ENCODE measurements at regions not wholly inside any gene's neighbourhood (a gene's known extent, or its start where the extent isn't known, plus 50 kb on each side); places are given as distances from the start of the nearest gene placed in this dataset.

DNA sequence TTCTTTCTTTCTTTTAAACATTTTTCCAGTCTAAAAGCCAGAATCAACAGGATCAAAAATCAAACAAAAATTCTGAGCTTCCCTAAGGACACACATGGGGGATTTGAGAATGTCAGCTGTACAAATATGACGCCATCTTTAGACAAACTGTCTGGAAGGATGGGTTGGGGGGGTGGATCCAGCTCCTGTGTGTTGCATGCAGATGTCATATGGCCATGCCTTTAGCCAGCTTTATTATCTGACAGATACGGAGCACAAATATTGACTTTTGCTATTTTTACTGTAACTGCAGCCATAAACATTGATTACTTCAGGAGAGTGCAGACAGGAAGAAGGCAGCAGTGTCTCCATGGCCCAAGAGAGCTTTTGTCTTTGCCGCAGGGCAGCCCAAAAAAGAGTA lies 279.4 kb upstream of the ELAC2 start:
- H3K9ac ChIP-seq: no peak overlapping the region
- WGBS, 2 experiments (ENCODE audit: low coverage in 1 of 2, low lambda C conversion rate in 2 of 2, missing lambda C conversion rate in 2 of 2): 64 to 72% methylated on average over 3 of the region's 3 CpGs
- no peaks in the 10 kb centered on the region for H3K4me1 ChIP-seq (ENCODE audit: insufficient read depth)
- DNase-seq: no peak
- no peaks in the 10 kb centered on the region for H4K20me1 ChIP-seq (ENCODE audit: insufficient read depth)
- H3K27ac ChIP-seq: no peak overlapping the region
- H3K79me2 ChIP-seq (ENCODE audit: insufficient read depth): no peaks in the 10 kb centered on the region
- H3K4me3 ChIP-seq: no peak overlapping the region
- no peaks in the 10 kb centered on the region for H3K9me3 ChIP-seq (ENCODE audit: low read depth)
- no peaks in the 10 kb centered on the region for H3K27me3 ChIP-seq (replicated peaks; ENCODE audit: insufficient read depth)
- H3K36me3 ChIP-seq (ENCODE audit: low read depth): no peaks in the 10 kb centered on the region
- H3K9me2 ChIP-seq (ENCODE audit: insufficient read depth): no peaks in the 10 kb centered on the region
- no peak overlapping the region for H2AFZ ChIP-seq
- no peaks in the 10 kb centered on the region for H3F3A ChIP-seq (ENCODE audit: insufficient read depth)
- H3K4me2 ChIP-seq (ENCODE audit: unreplicated experiment): no peak overlapping the region
- in situ Hi-C loops (cut with MboI): no loop called here
- TF ChIP-seq EZH2 (IDR thresholded peaks at IDR 0.05; ENCODE audit: insufficient read depth, poor library complexity, severe bottlenecking): no peak

GRCh38 chr17:13293421-13293820 lies 275.6 kb upstream of the ELAC2 start:
- Histone ChIP-seq H4K20me1 (ENCODE audit: insufficient read depth) (no peaks in the 10 kb centered on the region), H3K4me2 (ENCODE audit: unreplicated experiment) (no peak overlapping the region), H3K4me1 (ENCODE audit: insufficient read depth) (no peaks in the 10 kb centered on the region), H3K9me2 (ENCODE audit: insufficient read depth) (no peaks in the 10 kb centered on the region), H2AFZ (no peak overlapping the region), H3F3A (ENCODE audit: insufficient read depth) (no peaks in the 10 kb centered on the region), H3K4me3 (no peak overlapping the region), H3K9ac (no peak overlapping the region), H3K9me3 (ENCODE audit: low read depth) (no peaks in the 10 kb centered on the region), H3K79me2 (ENCODE audit: insufficient read depth) (no peaks in the 10 kb centered on the region), H3K27ac (no peak overlapping the region), H3K27me3 (replicated peaks; ENCODE audit: insufficient read depth) (no peaks in the 10 kb centered on the region), H3K36me3 (ENCODE audit: low read depth) (no peaks in the 10 kb centered on the region)
- TF ChIP-seq EZH2 (IDR thresholded peaks at IDR 0.05; ENCODE audit: insufficient read depth, poor library complexity, severe bottlenecking): no peak
- no peak for TF ChIP-seq EZH2phosphoT487 (IDR thresholded peaks at IDR 0.05; ENCODE audit: insufficient read depth, low read depth)
- in situ Hi-C loops (cut with MboI): no loop called here
- no peak for DNase-seq

DNA sequence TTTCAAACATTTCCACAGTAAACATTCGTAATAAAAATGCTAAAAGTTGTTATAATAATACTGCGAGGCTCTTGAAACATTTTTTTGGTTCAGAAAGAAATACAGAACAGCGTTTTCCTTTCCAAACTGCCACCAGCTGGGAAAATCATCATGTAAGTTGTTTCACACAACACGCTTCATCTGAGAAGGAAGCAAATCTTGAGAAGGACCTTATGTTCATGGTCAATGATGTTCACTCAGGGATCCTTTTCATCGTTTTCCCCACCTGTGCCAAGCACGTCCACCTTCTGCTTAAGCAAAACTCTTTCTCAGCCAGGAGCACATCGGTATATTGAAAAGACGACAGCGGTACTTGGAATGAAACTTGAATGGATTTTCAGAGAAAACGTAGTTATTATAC lies 274.5 kb upstream of the ELAC2 start:
- no peaks in the 10 kb centered on the region for H3K9me3 ChIP-seq (ENCODE audit: low read depth)
- no peak overlapping the region for H3K9ac ChIP-seq
- WGBS, 2 experiments (ENCODE audit: low coverage in 1 of 2, low lambda C conversion rate in 2 of 2, missing lambda C conversion rate in 2 of 2): 77 to 80% methylated on average over 10 of the region's 10 CpGs
- no peak for DNase-seq
- H3K4me1 ChIP-seq (ENCODE audit: insufficient read depth): no peaks in the 10 kb centered on the region
- no peaks in the 10 kb centered on the region for H4K20me1 ChIP-seq (ENCODE audit: insufficient read depth)
- H3K4me3 ChIP-seq: no peak overlapping the region
- TF ChIP-seq EZH2phosphoT487 (IDR thresholded peaks at IDR 0.05; ENCODE audit: insufficient read depth, low read depth) (no peak), EZH2 (IDR thresholded peaks at IDR 0.05; ENCODE audit: insufficient read depth, poor library complexity, severe bottlenecking) (no peak)
- no peak overlapping the region for H3K27ac ChIP-seq
- no peaks in the 10 kb centered on the region for H3K79me2 ChIP-seq (ENCODE audit: insufficient read depth)
- H3K4me2 ChIP-seq (ENCODE audit: unreplicated experiment): no peak overlapping the region
- no peaks in the 10 kb centered on the region for H3K36me3 ChIP-seq (ENCODE audit: low read depth)
- H3F3A ChIP-seq (ENCODE audit: insufficient read depth): no peaks in the 10 kb centered on the region
- H3K9me2 ChIP-seq (ENCODE audit: insufficient read depth): no peaks in the 10 kb centered on the region
- no peak overlapping the region for H2AFZ ChIP-seq
- in situ Hi-C loops (cut with MboI): no loop called here
- H3K27me3 ChIP-seq (replicated peaks; ENCODE audit: insufficient read depth): no peaks in the 10 kb centered on the region

- H3K4me2 ChIP-seq (ENCODE audit: unreplicated experiment): no peak overlapping the region
- no peaks in the 10 kb centered on the region for H3K9me2 ChIP-seq (ENCODE audit: insufficient read depth)
- H3K79me2 ChIP-seq (ENCODE audit: insufficient read depth): no peaks in the 10 kb centered on the region
- TF ChIP-seq EZH2 (IDR thresholded peaks at IDR 0.05; ENCODE audit: insufficient read depth, poor library complexity, severe bottlenecking) (no peak), EZH2phosphoT487 (IDR thresholded peaks at IDR 0.05; ENCODE audit: insufficient read depth, low read depth) (no peak)
- no peak overlapping the region for H3K9ac ChIP-seq
- H2AFZ ChIP-seq: no peak overlapping the region
- H3K27me3 ChIP-seq (replicated peaks; ENCODE audit: insufficient read depth): no peaks in the 10 kb centered on the region
- no peak overlapping the region for H3K27ac ChIP-seq
- no peak overlapping the region for H3K4me3 ChIP-seq
- no peaks in the 10 kb centered on the region for H3K9me3 ChIP-seq (ENCODE audit: low read depth)
- no peaks in the 10 kb centered on the region for H3F3A ChIP-seq (ENCODE audit: insufficient read depth)
- in situ Hi-C loops (cut with MboI): no loop called here
- no peaks in the 10 kb centered on the region for H4K20me1 ChIP-seq (ENCODE audit: insufficient read depth)
- H3K36me3 ChIP-seq (ENCODE audit: low read depth): no peaks in the 10 kb centered on the region
- no peaks in the 10 kb centered on the region for H3K4me1 ChIP-seq (ENCODE audit: insufficient read depth)
- DNase-seq: no peak
- 59 to 67% methylated on average over 4 of the region's 4 CpGs for WGBS, 2 experiments (ENCODE audit: low coverage in 1 of 2, low lambda C conversion rate in 2 of 2, missing lambda C conversion rate in 2 of 2)
Measured at GRCh38 chr17:13288248-13288647, 270.4 kb upstream of the ELAC2 start.

DNA sequence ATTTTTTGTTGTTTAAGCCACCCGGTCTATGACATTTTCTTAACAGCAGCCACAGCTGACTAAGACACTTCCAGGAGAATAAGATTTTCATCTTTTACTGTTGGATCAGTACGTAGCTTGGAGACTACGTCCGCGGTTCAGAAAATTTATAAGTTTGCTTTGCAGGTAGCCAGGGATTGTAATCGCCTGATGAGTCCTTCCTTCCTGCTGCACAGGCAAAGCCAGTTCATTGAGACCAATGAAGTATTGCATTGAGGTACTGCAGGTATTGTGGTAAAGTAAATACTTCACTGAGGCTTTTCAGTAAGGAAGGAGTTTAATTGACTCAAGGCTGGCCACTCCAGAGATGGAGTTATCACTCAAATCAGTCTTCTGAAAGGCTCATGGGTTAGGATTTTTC lies 269.4 kb upstream of the ELAC2 start:
- DNase-seq: no peak
- Histone ChIP-seq H3K27ac (no peak overlapping the region), H3K27me3 (replicated peaks; ENCODE audit: insufficient read depth) (no peaks in the 10 kb centered on the region), H3K9me3 (ENCODE audit: low read depth) (no peaks in the 10 kb centered on the region), H4K20me1 (ENCODE audit: insufficient read depth) (no peaks in the 10 kb centered on the region), H3K4me3 (no peak overlapping the region), H3K4me1 (ENCODE audit: insufficient read depth) (no peaks in the 10 kb centered on the region), H3F3A (ENCODE audit: insufficient read depth) (no peaks in the 10 kb centered on the region), H3K36me3 (ENCODE audit: low read depth) (no peaks in the 10 kb centered on the region), H3K79me2 (ENCODE audit: insufficient read depth) (no peaks in the 10 kb centered on the region), H3K9ac (no peak overlapping the region), H2AFZ (no peak overlapping the region), H3K4me2 (ENCODE audit: unreplicated experiment) (no peak overlapping the region), H3K9me2 (ENCODE audit: insufficient read depth) (no peaks in the 10 kb centered on the region)
- no peak for TF ChIP-seq EZH2 (IDR thresholded peaks at IDR 0.05; ENCODE audit: insufficient read depth, poor library complexity, severe bottlenecking)
- in situ Hi-C loops (cut with MboI): no loop called here
- 89 to 91% methylated on average over 6 of the region's 6 CpGs for WGBS, 2 experiments (ENCODE audit: low coverage in 1 of 2, low lambda C conversion rate in 2 of 2, missing lambda C conversion rate in 2 of 2)

All from GM23248 (cell line).